B cell (primary cell): ENCODE measurements at regions not wholly inside any gene's neighbourhood (a gene's known extent, or its start where the extent isn't known, plus 50 kb on each side); places are given as distances from the start of the nearest gene placed in this dataset.

Experiments used
- ATAC-seq: fragments of 200-7000 bp; cut with Tn5 transposase; one replicate; pipeline ENCODE4 v1.10.0; 2021; ENCODE audit warnings: low read depth, mild to moderate bottlenecking, moderate number of reproducible peaks, moderate library complexity
- CTCF ChIA-PET: fragments of 350-600 bp; sonication (Branson Sonifier 250); formaldehyde crosslinking; loops from one replicate; lab custom pipeline; 2021; ENCODE audit warnings: antibody characterized with exemption, inconsistent platforms; lab: Charles Lee
- POLR2A ChIA-PET: fragments of 350-600 bp; sonication (Branson Sonifier 250); formaldehyde crosslinking; loops from one replicate; lab custom pipeline; 2021; ENCODE audit warnings: antibody characterized with exemption; lab: Charles Lee
- DNase-seq: peaks from one replicate; pipeline ENCODE4 v3.0.0; 2013
- H2AFZ ChIP-seq: 2 replicates; pipeline ENCODE4 v1.6.1; 2012; ENCODE audit warnings: mild to moderate bottlenecking, low read depth, low read length; ENCODE audit not compliant: insufficient read depth, poor library complexity, severe bottlenecking
- H3K27ac ChIP-seq, 2 donors: 1 replicate in 1 of 2; 2 replicates in 1 of 2; pipeline ENCODE4 v1.5.1; 2012 to 2013; ENCODE audit warnings: low read length in 2 of 2, mild to moderate bottlenecking in 2 of 2, moderate library complexity in 1 of 2
- H3K27me3 ChIP-seq, 4 experiments: fragments of 200-600 bp in 1 of 4; sonication (generic) in 1 of 4; replicated peaks in 1 of 4; 1 replicate in 2 of 4; 2 replicates in 2 of 4; pipeline versions ENCODE4 v1.6.1 to v1.7.0; 2013 to 2016; ENCODE audit warnings: low read length in 3 of 4, mild to moderate bottlenecking in 2 of 4, mixed read lengths in 1 of 4, moderate library complexity in 1 of 4; ENCODE audit not compliant: insufficient read depth in 4 of 4, control insufficient read depth in 3 of 4; ENCODE audit errors: control extremely low read depth in 1 of 4
- H3K36me3 ChIP-seq, 2 experiments: replicated peaks in 1 of 2; 1 replicate in 1 of 2; 2 replicates in 1 of 2; pipeline versions ENCODE4 v1.6.1 to v1.7.1; 2013; ENCODE audit warnings: low read length in 1 of 2; ENCODE audit not compliant: insufficient read depth in 2 of 2, control insufficient read depth in 1 of 2; ENCODE audit errors: control extremely low read depth in 1 of 2, extremely low read depth in 1 of 2
- H3K4me1 ChIP-seq, 2 donors: fragments of 200-600 bp in 1 of 2; sonication (generic) in 1 of 2; 1 replicate in 1 of 2; 2 replicates in 1 of 2; pipeline versions ENCODE4 v1.5.1 to v1.6.1; 2013 to 2017; ENCODE audit warnings: low read length in 2 of 2; ENCODE audit not compliant: control insufficient read depth in 2 of 2, insufficient read depth in 2 of 2
- H3K4me2 ChIP-seq: replicated peaks from 2 replicates; pipeline ENCODE3; 2012; ENCODE audit warnings: mild to moderate bottlenecking, low read depth, low read length; ENCODE audit not compliant: poor library complexity, severe bottlenecking
- H3K4me3 ChIP-seq, 5 experiments: fragments of 200-600 bp in 1 of 5; sonication (generic) in 1 of 5; 1 replicate in 3 of 5; 2 replicates in 2 of 5; pipeline versions ENCODE4 v1.5.1 to v1.7.0; 2011 to 2016; ENCODE audit warnings: low read length in 4 of 5, mild to moderate bottlenecking in 4 of 5, low read depth in 2 of 5, control low read depth in 1 of 5, moderate library complexity in 1 of 5; ENCODE audit not compliant: insufficient read depth in 1 of 5; ENCODE audit errors: control extremely low read depth in 1 of 5, extremely low read depth in 1 of 5
- H3K79me2 ChIP-seq: fragments of 200-600 bp; sonication (generic); one replicate; pipeline ENCODE4 v1.6.0; 2016; ENCODE audit warnings: low read length; ENCODE audit not compliant: control insufficient read depth, insufficient read depth
- H3K9ac ChIP-seq: fragments of 200-600 bp; sonication (generic); 2 replicates; pipeline ENCODE4 v1.6.1; 2017; ENCODE audit warnings: mild to moderate bottlenecking, low read length, moderate library complexity
- H3K9me3 ChIP-seq, 3 donors: one replicate each; pipeline versions ENCODE4 v1.6.1 to v1.7.1; 2013; ENCODE audit warnings: low read length in 2 of 3; ENCODE audit not compliant: control insufficient read depth in 2 of 3, insufficient read depth in 1 of 3; ENCODE audit errors: control extremely low read depth in 1 of 3
- H4K20me1 ChIP-seq: 2 replicates; pipeline ENCODE4 v1.6.0; 2012; ENCODE audit warnings: mild to moderate bottlenecking, low read length; ENCODE audit not compliant: insufficient read depth, control insufficient read depth, poor library complexity, severe bottlenecking
- H3K27ac Mint-ChIP-seq: one replicate; pipeline ENCODE4 v1.8.0; 2021; ENCODE audit warnings: mixed read lengths
- H3K27me3 Mint-ChIP-seq: one replicate; pipeline ENCODE4 v1.8.0; 2021; ENCODE audit warnings: mixed read lengths
- H3K4me1 Mint-ChIP-seq: one replicate; pipeline ENCODE4 v1.8.0; 2021; ENCODE audit warnings: mixed read lengths
- H3K4me3 Mint-ChIP-seq: one replicate; pipeline ENCODE4 v1.8.0; 2021; ENCODE audit warnings: mixed read lengths
- H3K9me3 Mint-ChIP-seq: one replicate; pipeline ENCODE4 v1.8.0; 2022; ENCODE audit warnings: mixed read lengths; ENCODE audit not compliant: insufficient read depth
- EZH2 ChIP-seq: IDR thresholded peaks from 2 replicates; pipeline ENCODE4 v1.6.1; 2012; ENCODE audit warnings: borderline replicate concordance, low read depth, mild to moderate bottlenecking, moderate library complexity, low read length; ENCODE audit not compliant: insufficient read depth, poor library complexity, severe bottlenecking
- WGBS: methylation state at CpG from one replicate; pipeline ENCODE4 v1.1.5; 2013; ENCODE audit warnings: missing lambda C conversion rate; ENCODE audit not compliant: insufficient coverage; 5-methylcytosine and 5-hydroxymethylcytosine counted together
- intact Hi-C: fragments of 100-400 bp; cut with micrococcal nuclease; formaldehyde crosslinking; loops from one replicate; pipeline ENCODE4 v1.10.0; 2022
- TF ChIP-seq, protein P1 (sequence below): fragments of 200-600 bp; IDR thresholded peaks from one replicate; pipeline ENCODE4 v1.8.0; 2022; ENCODE audit warnings: antibody characterized with exemption, mild to moderate bottlenecking

DNA sequence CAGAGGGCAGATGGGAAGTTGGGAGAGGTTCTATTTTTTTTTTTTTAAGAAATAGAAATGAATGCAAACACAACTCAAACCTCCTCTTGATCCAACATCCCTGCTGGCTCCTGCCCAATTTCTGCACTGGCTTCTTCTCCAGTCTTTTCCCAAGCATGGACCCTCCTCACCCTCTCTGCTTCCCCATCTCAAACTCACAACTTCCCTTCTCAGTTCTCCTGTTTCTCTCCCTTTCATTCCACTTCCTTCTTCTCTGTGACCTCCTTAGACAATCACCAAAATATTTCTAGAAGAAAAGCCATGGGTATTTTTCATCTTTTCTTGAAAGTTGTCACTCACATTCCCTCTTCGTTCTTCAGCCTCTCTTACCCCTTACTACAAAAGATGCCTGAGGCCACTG lies 85.2 kb upstream of the VPREB1 start:
- peaks cover 11% of the 10 kb centered on the region for H3K79me2 ChIP-seq
- no peaks in the 10 kb centered on the region for H3K9me3 ChIP-seq
- CTCF ChIA-PET: interaction anchor here (0.7 to 4.3 kb wide), 8 partner anchors 8 to 99 kb away, joined by 4 to 76 read pairs (median 33); no protein-coding TSS in a partner anchor
- no peaks in the 10 kb centered on the region for H3K27me3 ChIP-seq
- 71% methylated on average over 1 of the region's 1 CpG for WGBS
- POLR2A ChIA-PET: interaction anchor here (3.8 kb wide), 1 partner anchor 9 kb away, joined by 15 read pairs; no protein-coding TSS in a partner anchor
- H2AFZ ChIP-seq: no peak overlapping the region
- H3K4me3 ChIP-seq: no peak overlapping the region
- H3K36me3 ChIP-seq: no peaks in the 10 kb centered on the region
- H3K9ac ChIP-seq: no peak overlapping the region
- Mint-ChIP-seq H3K4me3 (peak overlapping the region; percentile 6), H3K9me3 (no peaks in the 10 kb centered on the region), H3K27me3 (no peaks in the 10 kb centered on the region), H3K4me1 (peaks cover 76% of the 10 kb centered on the region), H3K27ac (peak overlapping the region; percentile 74)
- TF ChIP-seq EZH2: no peak
- TF ChIP-seq, protein P1, sequence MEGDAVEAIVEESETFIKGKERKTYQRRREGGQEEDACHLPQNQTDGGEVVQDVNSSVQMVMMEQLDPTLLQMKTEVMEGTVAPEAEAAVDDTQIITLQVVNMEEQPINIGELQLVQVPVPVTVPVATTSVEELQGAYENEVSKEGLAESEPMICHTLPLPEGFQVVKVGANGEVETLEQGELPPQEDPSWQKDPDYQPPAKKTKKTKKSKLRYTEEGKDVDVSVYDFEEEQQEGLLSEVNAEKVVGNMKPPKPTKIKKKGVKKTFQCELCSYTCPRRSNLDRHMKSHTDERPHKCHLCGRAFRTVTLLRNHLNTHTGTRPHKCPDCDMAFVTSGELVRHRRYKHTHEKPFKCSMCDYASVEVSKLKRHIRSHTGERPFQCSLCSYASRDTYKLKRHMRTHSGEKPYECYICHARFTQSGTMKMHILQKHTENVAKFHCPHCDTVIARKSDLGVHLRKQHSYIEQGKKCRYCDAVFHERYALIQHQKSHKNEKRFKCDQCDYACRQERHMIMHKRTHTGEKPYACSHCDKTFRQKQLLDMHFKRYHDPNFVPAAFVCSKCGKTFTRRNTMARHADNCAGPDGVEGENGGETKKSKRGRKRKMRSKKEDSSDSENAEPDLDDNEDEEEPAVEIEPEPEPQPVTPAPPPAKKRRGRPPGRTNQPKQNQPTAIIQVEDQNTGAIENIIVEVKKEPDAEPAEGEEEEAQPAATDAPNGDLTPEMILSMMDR: no peak
- intact Hi-C loops: loop anchor here (5.0 kb wide), 1 partner anchor 163 kb away; no protein-coding TSS in a partner anchor
- DNase-seq: no peak
- H4K20me1 ChIP-seq: no peaks in the 10 kb centered on the region
- no peak for ATAC-seq
- H3K27ac ChIP-seq: peak overlapping the region in 1 of 2 donors; percentile 61
- peaks cover 68 to 78% of the 10 kb centered on the region in 2 donors for H3K4me1 ChIP-seq
- peak overlapping the region; percentile 13 for H3K4me2 ChIP-seq

- Mint-ChIP-seq H3K27ac (peak overlapping the region; percentile 81), H3K27me3 (no peaks in the 10 kb centered on the region), H3K9me3 (no peaks in the 10 kb centered on the region), H3K4me3 (no peak overlapping the region), H3K4me1 (peaks cover 72% of the 10 kb centered on the region)
- peaks cover 11% of the 10 kb centered on the region for H3K79me2 ChIP-seq
- DNase-seq (no peak), ATAC-seq (no peak)
- H3K4me2 ChIP-seq: peak overlapping the region; percentile 13
- peaks cover 64 to 74% of the 10 kb centered on the region in 2 donors for H3K4me1 ChIP-seq
- peak overlapping the region in 1 of 2 donors; percentile 27 for H3K27ac ChIP-seq
- H4K20me1 ChIP-seq: no peaks in the 10 kb centered on the region
- H3K4me3 ChIP-seq: no peak overlapping the region
- TF ChIP-seq, protein P1: no peak
- no peak for TF ChIP-seq EZH2
- no peaks in the 10 kb centered on the region for H3K27me3 ChIP-seq
- H2AFZ ChIP-seq: no peak overlapping the region
- H3K9me3 ChIP-seq: no peaks in the 10 kb centered on the region
- H3K36me3 ChIP-seq: no peaks in the 10 kb centered on the region
- CTCF ChIA-PET: interaction anchor here (0.7 to 4.3 kb wide), 11 partner anchors 9 to 98 kb away, joined by 4 to 76 read pairs (median 21); no protein-coding TSS in a partner anchor
- no CpG with 5 or more reads among the region's 3 CpGs for WGBS
- POLR2A ChIA-PET: interaction anchor here (0.6 to 3.8 kb wide), 3 partner anchors 9 to 651 kb away, joined by 3 to 15 read pairs (median 3); no protein-coding TSS in a partner anchor
- H3K9ac ChIP-seq: no peak overlapping the region
- intact Hi-C loops: loop anchor here (5.0 kb wide), 1 partner anchor 163 kb away; no protein-coding TSS in a partner anchor
Measured at GRCh38 chr22:22158965-22159364, 85.6 kb upstream of the VPREB1 start.
